MM.1S (cell line): ENCODE measurements at regions not wholly inside any gene's neighbourhood (a gene's known extent, or its start where the extent isn't known, plus 50 kb on each side); places are given as distances from the start of the nearest gene placed in this dataset.

Experiments
- DNase-seq: peaks from one replicate; pipeline ENCODE4 v3.0.0-alpha.2; 2015
- H2AFZ ChIP-seq: fragments of 300-600 bp; sonication (generic); 2 replicates; pipeline ENCODE4 v1.6.0; 2016; ENCODE audit warnings: antibody characterized with exemption, low read length
- H3F3A ChIP-seq: fragments of 300-600 bp; sonication (generic); 2 replicates; pipeline ENCODE4 v1.6.1; 2016; ENCODE audit warnings: mild to moderate bottlenecking, antibody characterized with exemption, low read length, moderate library complexity, mixed read lengths; ENCODE audit not compliant: insufficient read depth
- H3K27ac ChIP-seq: fragments of 300-600 bp; sonication (generic); 2 replicates; pipeline ENCODE4 v1.5.1; 2016; ENCODE audit warnings: mild to moderate bottlenecking, low read length
- H3K27me3 ChIP-seq: fragments of 300-600 bp; sonication (generic); replicated peaks from 2 replicates; pipeline ENCODE4 v1.6.0; 2016; ENCODE audit warnings: low read length; ENCODE audit not compliant: insufficient read depth
- H3K36me3 ChIP-seq: fragments of 300-600 bp; sonication (generic); replicated peaks from 2 replicates; pipeline ENCODE4 v1.6.1; 2016; ENCODE audit warnings: mild to moderate bottlenecking, low read length, mixed read lengths; ENCODE audit not compliant: insufficient read depth
- H3K4me1 ChIP-seq: fragments of 300-600 bp; sonication (generic); 2 replicates; pipeline ENCODE4 v1.6.1; 2016; ENCODE audit warnings: low read length, mixed read lengths
- H3K4me2 ChIP-seq: fragments of 300-600 bp; sonication (generic); 2 replicates; pipeline ENCODE4 v1.6.0; 2016; ENCODE audit warnings: low read depth, low read length
- H3K4me3 ChIP-seq: fragments of 300-600 bp; sonication (generic); 2 replicates; pipeline ENCODE4 v1.5.1; 2016; ENCODE audit warnings: low read length, mixed read lengths
- H3K79me2 ChIP-seq: fragments of 300-600 bp; sonication (generic); 2 replicates; pipeline ENCODE4 v1.6.1; 2016; ENCODE audit warnings: mixed run types, low read length, mixed read lengths
- H3K9ac ChIP-seq: fragments of 300-600 bp; sonication (generic); 2 replicates; pipeline ENCODE4 v1.6.1; 2016; ENCODE audit warnings: low read length, mixed read lengths
- H3K9me2 ChIP-seq: fragments of 300-600 bp; sonication (generic); replicated peaks from 2 replicates; pipeline ENCODE4 v1.6.1; 2016; ENCODE audit warnings: mild to moderate bottlenecking, low read length, mixed read lengths; ENCODE audit not compliant: insufficient read depth
- H3K9me3 ChIP-seq: fragments of 300-600 bp; sonication (generic); replicated peaks from 2 replicates; pipeline ENCODE4 v1.6.1; 2016; ENCODE audit warnings: mild to moderate bottlenecking, low read length, mixed read lengths; ENCODE audit not compliant: insufficient read depth
- H4K20me1 ChIP-seq: fragments of 300-600 bp; sonication (generic); 2 replicates; pipeline ENCODE4 v1.6.1; 2016; ENCODE audit warnings: mild to moderate bottlenecking, low read length, moderate library complexity, mixed read lengths; ENCODE audit not compliant: insufficient read depth
- EZH2 ChIP-seq: fragments of 300-600 bp; sonication (generic); optimal IDR thresholded peaks from 2 replicates; pipeline ENCODE3; 2017; ENCODE audit warnings: low read depth, mild to moderate bottlenecking, antibody characterized with exemption, low read length, mixed read lengths
- EZH2phosphoT487 ChIP-seq: fragments of 300-600 bp; sonication (generic); IDR thresholded peaks from 2 replicates; pipeline ENCODE4 v1.6.1; 2018; ENCODE audit warnings: antibody characterized with exemption, low read length
- TF ChIP-seq, protein P1 (sequence below): fragments of 300-600 bp; sonication (generic); IDR thresholded peaks from 2 replicates; pipeline ENCODE4 v1.5.1; 2016; ENCODE audit warnings: antibody characterized with exemption, low read length, mixed read lengths

DNA sequence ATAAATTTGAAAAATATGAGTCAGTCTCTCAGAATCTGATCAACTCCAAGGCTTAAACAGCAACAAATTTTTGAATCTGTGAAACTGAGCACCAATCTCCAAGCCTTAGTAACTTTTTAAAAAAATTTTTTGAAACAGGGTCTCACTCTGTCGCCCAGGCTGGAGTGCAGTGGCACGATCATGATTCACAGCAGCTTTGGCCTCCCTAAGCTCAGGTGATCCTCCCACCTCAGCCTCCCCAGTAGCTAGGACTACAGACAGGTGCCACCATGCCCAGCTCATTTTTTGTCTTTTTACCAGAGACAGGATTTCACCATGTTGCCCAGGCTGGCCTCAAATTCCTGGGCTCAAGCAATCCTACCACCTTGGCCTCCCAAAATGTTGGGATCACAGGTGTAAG is 207.9 kb upstream of the TCF21 start:
- Histone ChIP-seq H3K27me3 (no peaks in the 10 kb centered on the region), H3K9me3 (no peaks in the 10 kb centered on the region), H2AFZ (no peak overlapping the region), H4K20me1 (no peaks in the 10 kb centered on the region), H3K27ac (no peak overlapping the region), H3F3A (no peaks in the 10 kb centered on the region), H3K36me3 (no peaks in the 10 kb centered on the region), H3K9me2 (no peaks in the 10 kb centered on the region), H3K4me1 (no peaks in the 10 kb centered on the region), H3K4me3 (no peak overlapping the region), H3K4me2 (no peak overlapping the region), H3K9ac (no peak overlapping the region), H3K79me2 (no peaks in the 10 kb centered on the region)
- TF ChIP-seq EZH2 (no peak), EZH2phosphoT487 (no peak)
- TF ChIP-seq, protein P1, sequence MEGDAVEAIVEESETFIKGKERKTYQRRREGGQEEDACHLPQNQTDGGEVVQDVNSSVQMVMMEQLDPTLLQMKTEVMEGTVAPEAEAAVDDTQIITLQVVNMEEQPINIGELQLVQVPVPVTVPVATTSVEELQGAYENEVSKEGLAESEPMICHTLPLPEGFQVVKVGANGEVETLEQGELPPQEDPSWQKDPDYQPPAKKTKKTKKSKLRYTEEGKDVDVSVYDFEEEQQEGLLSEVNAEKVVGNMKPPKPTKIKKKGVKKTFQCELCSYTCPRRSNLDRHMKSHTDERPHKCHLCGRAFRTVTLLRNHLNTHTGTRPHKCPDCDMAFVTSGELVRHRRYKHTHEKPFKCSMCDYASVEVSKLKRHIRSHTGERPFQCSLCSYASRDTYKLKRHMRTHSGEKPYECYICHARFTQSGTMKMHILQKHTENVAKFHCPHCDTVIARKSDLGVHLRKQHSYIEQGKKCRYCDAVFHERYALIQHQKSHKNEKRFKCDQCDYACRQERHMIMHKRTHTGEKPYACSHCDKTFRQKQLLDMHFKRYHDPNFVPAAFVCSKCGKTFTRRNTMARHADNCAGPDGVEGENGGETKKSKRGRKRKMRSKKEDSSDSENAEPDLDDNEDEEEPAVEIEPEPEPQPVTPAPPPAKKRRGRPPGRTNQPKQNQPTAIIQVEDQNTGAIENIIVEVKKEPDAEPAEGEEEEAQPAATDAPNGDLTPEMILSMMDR = no peak
- DNase-seq = no peak

DNA sequence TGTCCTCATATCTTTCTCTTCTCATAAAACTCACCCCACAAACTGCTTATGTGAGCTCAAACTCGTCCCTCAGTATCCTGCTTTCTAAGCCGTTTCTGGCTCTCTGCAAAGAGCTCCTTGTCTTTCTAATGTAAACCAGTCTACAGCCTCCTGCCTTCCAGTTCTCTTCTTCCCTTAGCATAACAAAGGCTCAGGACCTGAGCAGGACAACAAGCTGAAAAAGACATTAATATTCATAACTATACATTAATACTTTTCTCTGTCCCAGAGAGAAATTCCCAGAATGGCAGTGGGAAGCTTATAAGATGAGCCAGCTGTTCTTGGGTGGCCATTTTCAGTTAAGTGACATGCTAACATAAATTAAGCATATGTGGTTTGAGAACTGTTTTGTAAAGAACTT is 207.0 kb upstream of the TCF21 start:
- H3K27ac ChIP-seq = no peak overlapping the region
- H3K36me3 ChIP-seq = no peaks in the 10 kb centered on the region
- H3K9me3 ChIP-seq = no peaks in the 10 kb centered on the region
- H4K20me1 ChIP-seq = no peaks in the 10 kb centered on the region
- no peaks in the 10 kb centered on the region for H3K4me1 ChIP-seq
- H3F3A ChIP-seq = no peaks in the 10 kb centered on the region
- TF ChIP-seq, protein P1 = no peak
- TF ChIP-seq EZH2 (no peak), EZH2phosphoT487 (no peak)
- no peaks in the 10 kb centered on the region for H3K79me2 ChIP-seq
- no peak overlapping the region for H2AFZ ChIP-seq
- H3K9me2 ChIP-seq = no peaks in the 10 kb centered on the region
- no peak overlapping the region for H3K4me2 ChIP-seq
- H3K4me3 ChIP-seq = no peak overlapping the region
- no peaks in the 10 kb centered on the region for H3K27me3 ChIP-seq
- DNase-seq = no peak
- H3K9ac ChIP-seq = no peak overlapping the region

DNA sequence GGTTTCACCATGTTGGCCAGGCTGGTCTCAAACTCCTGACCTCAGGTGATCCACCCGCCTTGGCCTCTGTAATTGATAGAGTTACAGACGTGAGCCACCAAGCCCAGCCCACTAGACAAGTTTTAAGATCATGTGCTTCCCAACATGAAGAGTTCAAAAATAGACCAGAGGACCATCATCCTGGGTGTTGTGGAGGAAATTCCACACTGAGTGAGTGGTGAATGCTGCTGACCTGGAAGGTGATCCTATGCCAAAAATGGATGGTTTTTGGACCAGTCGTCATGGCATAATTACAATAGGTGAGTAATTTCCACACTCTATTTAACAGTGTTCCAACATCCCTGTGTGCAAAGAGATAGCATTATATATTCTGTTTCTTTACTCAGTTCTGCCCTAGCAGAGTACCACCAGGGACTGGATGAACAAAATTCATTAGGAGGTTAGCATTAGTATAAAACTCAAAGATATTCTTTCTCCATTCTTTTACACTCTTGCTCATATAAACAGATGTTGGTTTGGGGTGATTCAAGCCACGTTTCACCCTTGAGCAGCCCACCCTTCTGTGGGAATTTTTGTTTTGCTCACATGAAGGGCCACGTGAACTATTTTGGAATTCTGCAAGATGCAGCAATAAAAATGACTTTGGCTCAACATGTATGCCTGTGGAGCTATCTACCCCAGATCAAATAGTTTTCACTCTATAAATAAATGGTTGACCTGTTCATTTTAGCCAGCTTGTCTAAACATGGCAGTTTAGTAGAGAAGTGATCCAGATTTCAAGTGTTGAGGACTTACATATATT is 206.2 kb upstream of the TCF21 start:
- H4K20me1 ChIP-seq = no peaks in the 10 kb centered on the region
- H3K9ac ChIP-seq = no peak overlapping the region
- TF ChIP-seq EZH2 (no peak), EZH2phosphoT487 (no peak)
- no peak overlapping the region for H3K4me3 ChIP-seq
- no peaks in the 10 kb centered on the region for H3K9me2 ChIP-seq
- no peaks in the 10 kb centered on the region for H3K79me2 ChIP-seq
- no peak overlapping the region for H3K4me2 ChIP-seq
- DNase-seq = no peak
- H3K9me3 ChIP-seq = no peaks in the 10 kb centered on the region
- H3K4me1 ChIP-seq = no peaks in the 10 kb centered on the region
- no peaks in the 10 kb centered on the region for H3K27me3 ChIP-seq
- no peaks in the 10 kb centered on the region for H3F3A ChIP-seq
- no peak overlapping the region for H2AFZ ChIP-seq
- no peak overlapping the region for H3K27ac ChIP-seq
- H3K36me3 ChIP-seq = no peaks in the 10 kb centered on the region

DNA sequence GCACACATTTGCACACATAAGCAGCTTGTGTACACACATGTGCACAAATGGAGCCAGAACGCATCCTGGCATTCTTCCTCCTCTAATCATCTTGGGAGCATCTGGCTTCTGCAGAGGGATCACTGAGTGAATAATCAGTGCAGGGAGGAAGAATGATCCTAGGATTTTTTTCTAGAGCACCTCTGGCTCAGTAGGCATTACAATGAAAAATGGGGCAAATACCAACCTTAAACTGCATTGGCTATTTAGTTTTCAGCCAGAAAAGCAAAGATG is 205.7 kb upstream of the TCF21 start:
- TF ChIP-seq, protein P1 = no peak
- TF ChIP-seq EZH2 (no peak), EZH2phosphoT487 (no peak)
- no peaks in the 10 kb centered on the region for H3K79me2 ChIP-seq
- H3K27me3 ChIP-seq = no peaks in the 10 kb centered on the region
- no peaks in the 10 kb centered on the region for H3K9me3 ChIP-seq
- DNase-seq = no peak
- H3K4me3 ChIP-seq = no peak overlapping the region
- H3K4me1 ChIP-seq = no peaks in the 10 kb centered on the region
- no peak overlapping the region for H3K4me2 ChIP-seq
- H4K20me1 ChIP-seq = no peaks in the 10 kb centered on the region
- no peak overlapping the region for H3K27ac ChIP-seq
- H2AFZ ChIP-seq = no peak overlapping the region
- no peaks in the 10 kb centered on the region for H3F3A ChIP-seq
- no peaks in the 10 kb centered on the region for H3K36me3 ChIP-seq
- no peaks in the 10 kb centered on the region for H3K9me2 ChIP-seq
- H3K9ac ChIP-seq = no peak overlapping the region
